H1 (cell line): ENCODE measurements at regions not wholly inside any gene's neighbourhood (a gene's known extent, or its start where the extent isn't known, plus 50 kb on each side); places are given as distances from the start of the nearest gene placed in this dataset.

Source experiments
- CTCF ChIA-PET: fragments of 300-600 bp; sonication (Branson Sonifier 250); formaldehyde crosslinking; loops from one replicate; lab custom pipeline; 2021; ENCODE audit not compliant: partially characterized antibody; lab: Charles Lee
- POLR2A ChIA-PET: fragments of 300-600 bp; sonication (Branson Sonifier 250); formaldehyde crosslinking; loops from one replicate; lab custom pipeline; 2021; ENCODE audit warnings: inconsistent platforms; ENCODE audit not compliant: partially characterized antibody; lab: Charles Lee
- DNase-seq, 2 experiments: peaks; one replicate each; pipeline versions ENCODE4 v3.0.0 to v3.0.0-alpha.2; 2010 to 2022; ENCODE audit warnings: low spot score in 2 of 2, low read depth in 1 of 2, mixed read lengths in 1 of 2
- FAIRE-seq: peaks from 2 replicates; lab custom pipeline; 2011; peaks lifted over from hg19 to GRCh38; lab: Jason Lieb, UNC
- H2AFZ ChIP-seq: 2 replicates; pipeline ENCODE4 v1.8.1; 2012; ENCODE audit warnings: low read length, inconsistent platforms
- H2AK5ac ChIP-seq: 2 replicates; pipeline ENCODE4 v1.6.1; 2013; ENCODE audit warnings: low read depth, low read length
- H2BK120ac ChIP-seq: replicated peaks from 2 replicates; pipeline ENCODE3; 2013; ENCODE audit warnings: low read depth, low read length, inconsistent platforms
- H2BK12ac ChIP-seq: 2 replicates; pipeline ENCODE4 v1.6.1; 2013; ENCODE audit warnings: low read depth, low read length
- H2BK15ac ChIP-seq: 2 replicates; pipeline ENCODE4 v1.6.1; 2013; ENCODE audit warnings: low read length
- H2BK20ac ChIP-seq: 2 replicates; pipeline ENCODE4 v1.6.1; 2013; ENCODE audit warnings: low read length
- H2BK5ac ChIP-seq: 2 replicates; pipeline ENCODE4 v1.6.1; 2013; ENCODE audit warnings: low read depth, low read length
- H3K14ac ChIP-seq: 2 replicates; pipeline ENCODE4 v1.6.1; 2013; ENCODE audit warnings: inconsistent platforms; ENCODE audit not compliant: insufficient read length
- H3K18ac ChIP-seq: 2 replicates; pipeline ENCODE4 v1.6.1; 2013; ENCODE audit warnings: low read length; ENCODE audit errors: extremely low read depth
- H3K23ac ChIP-seq: 2 replicates; pipeline ENCODE4 v1.6.1; 2013; ENCODE audit warnings: inconsistent platforms; ENCODE audit not compliant: insufficient read length
- H3K23me2 ChIP-seq: 2 replicates; pipeline ENCODE4 v1.6.1; 2013; ENCODE audit warnings: low read depth, low read length
- H3K27ac ChIP-seq: 2 replicates; pipeline ENCODE4 v1.6.1; 2011; ENCODE audit warnings: low read depth, low read length, inconsistent platforms
- H3K27me3 ChIP-seq, 4 experiments: replicated peaks in 1 of 4; 1 replicate in 1 of 4; 2 replicates in 3 of 4; pipeline versions ENCODE4 v1.6.1 to v1.8.1; 2011 to 2013; ENCODE audit warnings: low read length in 3 of 4, mild to moderate bottlenecking in 3 of 4, inconsistent platforms in 2 of 4, mixed read lengths in 2 of 4, moderate library complexity in 1 of 4; ENCODE audit not compliant: control insufficient read depth in 3 of 4, insufficient read depth in 3 of 4; ENCODE audit errors: extremely low read depth in 1 of 4
- H3K36me3 ChIP-seq, 4 experiments: 2 replicates each; pipeline versions ENCODE4 v1.6.1 to v1.8.1; 2011 to 2013; ENCODE audit warnings: mild to moderate bottlenecking in 4 of 4, low read length in 3 of 4, moderate library complexity in 2 of 4, control low read depth in 1 of 4, inconsistent platforms in 1 of 4; ENCODE audit not compliant: insufficient read depth in 4 of 4, control insufficient read depth in 2 of 4
- H3K4ac ChIP-seq: replicated peaks from 2 replicates; pipeline ENCODE3; 2013; ENCODE audit warnings: low read length, low read depth, mixed read lengths, inconsistent platforms; ENCODE audit not compliant: insufficient read length
- H3K4me1 ChIP-seq, 4 experiments: replicated peaks in 1 of 4; 1 replicate in 1 of 4; 2 replicates in 3 of 4; pipeline versions ENCODE4 v1.6.1 to v1.8.1; 2011 to 2013; ENCODE audit warnings: low read length in 3 of 4, inconsistent platforms in 2 of 4, mixed read lengths in 1 of 4; ENCODE audit not compliant: insufficient read depth in 4 of 4, control insufficient read depth in 3 of 4
- H3K4me2 ChIP-seq, 2 experiments: 2 replicates each; pipeline versions ENCODE4 v1.6.1 to v1.8.1; 2011 to 2013; ENCODE audit warnings: low read depth in 2 of 2, low read length in 2 of 2, control low read depth in 1 of 2, inconsistent platforms in 1 of 2, mild to moderate bottlenecking in 1 of 2; ENCODE audit not compliant: insufficient read depth in 1 of 2
- H3K4me3 ChIP-seq, 4 experiments: fragments of 200-600, 300-600 bp in 1 of 4; sonication (generic), shearing (Covaris generic), sonication (Bioruptor Twin) in 1 of 4; 2 replicates each; pipeline versions ENCODE4 v1.5.1 to v1.8.1; 2011 to 2016; ENCODE audit warnings: low read length in 4 of 4, low read depth in 3 of 4, control low read depth in 2 of 4, inconsistent platforms in 2 of 4, mild to moderate bottlenecking in 2 of 4, mixed read lengths in 1 of 4, moderate library complexity in 1 of 4; ENCODE audit not compliant: insufficient read depth in 2 of 4; ENCODE audit errors: extremely low read depth in 1 of 4
- H3K56ac ChIP-seq: replicated peaks from 2 replicates; pipeline ENCODE3; 2013; ENCODE audit warnings: low read depth, mild to moderate bottlenecking, mixed read lengths, low read length, inconsistent platforms; ENCODE audit not compliant: insufficient read length
- H3K79me1 ChIP-seq: 2 replicates; pipeline ENCODE4 v1.6.1; 2013; ENCODE audit warnings: low read depth, low read length, control low read depth
- H3K79me2 ChIP-seq, 2 experiments: 2 replicates each; pipeline versions ENCODE4 v1.6.1 to v1.8.1; 2012 to 2013; ENCODE audit warnings: low read length in 2 of 2, mild to moderate bottlenecking in 2 of 2, inconsistent platforms in 1 of 2; ENCODE audit not compliant: insufficient read depth in 2 of 2, control insufficient read depth in 1 of 2
- H3K9ac ChIP-seq, 4 experiments: replicated peaks in 1 of 4; 1 replicate in 1 of 4; 2 replicates in 3 of 4; pipeline versions ENCODE4 v1.6.1 to v1.8.1; 2011 to 2013; ENCODE audit warnings: low read depth in 3 of 4, low read length in 3 of 4, control low read depth in 2 of 4, mild to moderate bottlenecking in 2 of 4, moderate library complexity in 2 of 4, inconsistent platforms in 1 of 4; ENCODE audit errors: extremely low read depth in 1 of 4
- H3K9me3 ChIP-seq, 2 experiments: 2 replicates each; pipeline versions ENCODE4 v1.6.1 to v1.8.1; 2012 to 2013; ENCODE audit warnings: mild to moderate bottlenecking in 2 of 2, moderate library complexity in 2 of 2, control low read depth in 1 of 2, inconsistent platforms in 1 of 2, low read depth in 1 of 2, low read length in 1 of 2, mixed read lengths in 1 of 2; ENCODE audit not compliant: insufficient read depth in 2 of 2
- H4K20me1 ChIP-seq, 2 experiments: replicated peaks in 1 of 2; 2 replicates each; pipeline versions ENCODE3 to v1.8.1; 2011 to 2013; ENCODE audit warnings: inconsistent platforms in 2 of 2, low read length in 2 of 2, mild to moderate bottlenecking in 1 of 2; ENCODE audit not compliant: insufficient read depth in 2 of 2, control insufficient read depth in 1 of 2
- H4K5ac ChIP-seq: 2 replicates; pipeline ENCODE4 v1.6.1; 2013; ENCODE audit warnings: low read length, low read depth, mixed read lengths, inconsistent platforms; ENCODE audit not compliant: insufficient read length
- H4K8ac ChIP-seq: 2 replicates; pipeline ENCODE4 v1.8.0; 2013; ENCODE audit warnings: mild to moderate bottlenecking, moderate library complexity, low read length, inconsistent platforms; ENCODE audit not compliant: insufficient read depth; ENCODE audit errors: extremely low read depth
- H4K91ac ChIP-seq: replicated peaks from 2 replicates; pipeline ENCODE3; 2013; ENCODE audit warnings: low read length, mixed read lengths, inconsistent platforms; ENCODE audit not compliant: insufficient read length
- CBX5 ChIP-seq: fragments of 300-800, 300-1000 bp; sonication (generic); IDR thresholded peaks from 2 replicates; pipeline ENCODE4 v1.7.1; 2016; ENCODE audit warnings: antibody characterized with exemption, low read length, low read depth
- CHD1 ChIP-seq: IDR thresholded peaks from 2 replicates; pipeline ENCODE4 v1.6.1; 2012; ENCODE audit warnings: low read depth, low read length, improper control_type of control experiment
- HDAC2 ChIP-seq, 2 experiments: fragments of 300-600 bp in 1 of 2; sonication (generic) in 1 of 2; IDR thresholded peaks; 2 replicates each; pipeline ENCODE4 v1.6.1; 2011 to 2012; ENCODE audit warnings: low read depth in 2 of 2, low read length in 2 of 2, mild to moderate bottlenecking in 2 of 2, moderate library complexity in 2 of 2, borderline replicate concordance in 1 of 2, inconsistent platforms in 1 of 2
- HDAC6 ChIP-seq: IDR thresholded peaks from one replicate; pipeline ENCODE4 v1.7.1; 2012; ENCODE audit warnings: low read depth, mild to moderate bottlenecking, inconsistent platforms, low read length, moderate library complexity
- MAX ChIP-seq: IDR thresholded peaks from 2 replicates; pipeline ENCODE4 v1.6.1; 2012; ENCODE audit warnings: inconsistent platforms
- POLR2AphosphoS5 ChIP-seq: IDR thresholded peaks from 2 replicates; pipeline ENCODE4 v1.6.1; 2011; ENCODE audit warnings: low read depth, low read length
- RAD21 ChIP-seq, 2 experiments: IDR thresholded peaks in 1 of 2; conservative IDR thresholded peaks in 1 of 2; 2 replicates each; pipeline ENCODE4 v1.6.1; 2011; ENCODE audit warnings: low read depth in 2 of 2, low read length in 2 of 2, improper control_type of control experiment in 1 of 2, inconsistent platforms in 1 of 2, mild to moderate bottlenecking in 1 of 2, moderate library complexity in 1 of 2
- RBBP5 ChIP-seq: IDR thresholded peaks from 2 replicates; pipeline ENCODE4 v1.7.1; 2012; ENCODE audit warnings: low read depth, mild to moderate bottlenecking, inconsistent platforms, low read length, moderate library complexity, borderline replicate concordance
- SRF ChIP-seq: IDR thresholded peaks from 2 replicates; pipeline ENCODE4 v1.6.1; 2011; ENCODE audit warnings: mild to moderate bottlenecking, low read depth, low read length, moderate library complexity
- SUZ12 ChIP-seq: fragments of 200-600 bp; sonication (generic); IDR thresholded peaks from 2 replicates; pipeline ENCODE4 v1.6.1; 2012; ENCODE audit warnings: mild to moderate bottlenecking, inconsistent platforms, low read length, moderate library complexity, mixed read lengths
- TAF7 ChIP-seq: optimal IDR thresholded peaks from 2 replicates; pipeline ENCODE3; 2011; ENCODE audit warnings: low read depth, mild to moderate bottlenecking, inconsistent platforms, low read length, moderate library complexity, borderline replicate concordance
- TBP ChIP-seq: IDR thresholded peaks from 2 replicates; pipeline ENCODE4 v1.6.1; 2011; ENCODE audit warnings: low read depth, low read length, improper control_type of control experiment
- WGBS, 2 experiments: shearing (Covaris generic) in 1 of 2; methylation state at CpG; one replicate each; pipeline versions ENCODE4 v1.1.6 to v1.1.7; 2013 to 2015; ENCODE audit warnings: low lambda C conversion rate in 2 of 2, mixed read lengths in 2 of 2, inconsistent platforms in 1 of 2, low coverage in 1 of 2, missing lambda C conversion rate in 1 of 2; ENCODE audit not compliant: insufficient replicate concordance in 2 of 2, insufficient coverage in 1 of 2, insufficient read length in 1 of 2; ENCODE audit errors: extremely low coverage in 1 of 2, missing lambda C conversion rate in 1 of 2; 5-methylcytosine and 5-hydroxymethylcytosine counted together

DNA sequence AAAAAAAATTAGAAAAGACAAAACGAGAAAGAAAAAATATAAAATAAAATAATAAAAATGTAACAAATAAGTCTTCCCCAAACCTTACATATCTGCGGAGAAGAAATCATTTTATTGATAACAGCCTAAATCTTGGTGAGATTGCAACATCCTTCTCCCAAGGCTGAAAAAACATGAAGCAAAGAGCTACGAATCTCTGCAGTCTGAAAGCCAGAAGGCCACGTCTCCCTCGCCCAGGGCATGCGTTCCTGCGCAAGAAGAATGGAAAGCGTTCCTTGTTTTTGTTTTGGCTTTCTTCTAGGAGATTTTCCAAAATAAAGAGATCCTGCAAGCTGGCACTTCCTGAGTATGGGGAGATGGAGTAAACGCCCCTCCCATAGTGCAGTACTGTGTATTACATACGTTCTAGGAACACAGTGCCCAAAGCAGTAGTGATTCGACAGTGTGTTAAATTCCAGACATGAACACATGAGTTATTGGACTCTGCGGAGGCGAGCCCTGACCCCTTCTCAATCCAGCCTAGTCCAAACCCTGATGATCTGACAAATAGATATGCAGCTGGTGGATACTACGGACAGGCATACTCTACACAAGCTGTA lies 126.7 kb upstream of the RREB1 start:
- FAIRE-seq (no peak), DNase-seq (no peak)
- H4K20me1 ChIP-seq, result no peaks in the 10 kb centered on the region
- H2BK15ac ChIP-seq, result no peak overlapping the region
- no peaks in the 10 kb centered on the region for H3K9me3 ChIP-seq
- no peaks in the 10 kb centered on the region for H3K36me3 ChIP-seq
- H3K56ac ChIP-seq, result no peak overlapping the region
- H3K4me2 ChIP-seq, result no peak overlapping the region
- no peak overlapping the region for H4K5ac ChIP-seq
- H3K23ac ChIP-seq, result no peak overlapping the region
- no peaks in the 10 kb centered on the region for H3K23me2 ChIP-seq
- TF ChIP-seq RAD21 (IDR thresholded peaks at IDR 0.05 in 1 of 2, conservative IDR thresholded peaks at IDR 0.05 in 1 of 2; ENCODE audit: low read depth in 2 of 2, low read length in 2 of 2) (no peak), HDAC6 (no peak), POLR2AphosphoS5 (no peak), RBBP5 (no peak), SUZ12 (no peak), CHD1 (no peak), TAF7 (no peak), MAX (no peak), CBX5 (no peak), HDAC2 (IDR thresholded peaks at IDR 0.05; ENCODE audit: borderline replicate concordance in 1 of 2, low read depth in 2 of 2, low read length in 2 of 2) (no peak), TBP (no peak), SRF (no peak)
- ChIA-PET CTCF (interaction anchor here (1.1 kb wide), 1 partner anchor 77 kb away, joined by 3 read pairs; no protein-coding TSS in a partner anchor), POLR2A (no interaction called here)
- H3K14ac ChIP-seq, result no peak overlapping the region
- H2AK5ac ChIP-seq, result no peak overlapping the region
- no peak overlapping the region for H4K91ac ChIP-seq
- no peak overlapping the region for H3K4me3 ChIP-seq
- H4K8ac ChIP-seq, result no peak overlapping the region
- no peaks in the 10 kb centered on the region for H3K79me2 ChIP-seq
- H3K4ac ChIP-seq, result no peak overlapping the region
- H3K79me1 ChIP-seq, result no peaks in the 10 kb centered on the region
- H2BK120ac ChIP-seq, result no peak overlapping the region
- no peak overlapping the region for H3K18ac ChIP-seq
- no peaks in the 10 kb centered on the region for H3K27me3 ChIP-seq
- no peak overlapping the region for H2AFZ ChIP-seq
- no peak overlapping the region for H3K27ac ChIP-seq
- no peak overlapping the region for H2BK5ac ChIP-seq
- 95% methylated on average over 14 of the region's 14 CpGs; no CpG with 5 or more reads in 1 of the 2 experiments for WGBS, 2 experiments
- no peaks in the 10 kb centered on the region for H3K4me1 ChIP-seq
- no peak overlapping the region for H3K9ac ChIP-seq
- H2BK20ac ChIP-seq, result no peak overlapping the region
- no peak overlapping the region for H2BK12ac ChIP-seq
